ENCODE measurements at regions not wholly inside any gene's neighbourhood (a gene's known extent, or its start where the extent isn't known, plus 50 kb on each side); places are given as distances from the start of the nearest gene placed in this dataset.
"Not testable (repeated sequence)": the region's sequence is repeated elsewhere in the genome, so short reads cannot be mapped to it uniquely, and the experiment has no call there.

GRCh38 chr4:103324811-103325210 is 126.7 kb upstream of the CENPE start:
- no peak overlapping the region for H3K27ac ChIP-seq
- no peak for DNase-seq (ENCODE audit: low read depth, low spot score)

DNA sequence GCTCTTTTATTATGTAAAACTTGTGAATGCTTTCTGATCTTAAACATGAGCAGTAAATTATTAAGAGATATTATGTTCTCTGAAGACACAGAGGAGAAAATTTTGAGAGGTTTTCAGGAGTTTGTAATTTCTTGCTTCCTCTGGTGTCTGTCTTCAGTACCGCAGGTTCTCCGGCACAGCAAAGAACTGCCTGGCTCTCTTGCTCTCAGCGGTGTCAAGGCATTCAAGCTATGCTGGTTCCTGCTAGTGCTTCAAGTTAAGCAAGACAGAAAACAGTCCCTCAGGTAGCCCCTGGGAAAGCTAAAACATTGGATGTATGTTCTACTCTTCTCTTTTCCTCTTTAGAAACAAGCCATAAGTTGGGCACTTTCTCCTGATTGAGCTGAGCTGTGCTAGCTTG is 120.2 kb upstream of the CENPE start:
- H3K27ac ChIP-seq: no peak overlapping the region
- no peak for DNase-seq (ENCODE audit: low read depth, low spot score)

DNA sequence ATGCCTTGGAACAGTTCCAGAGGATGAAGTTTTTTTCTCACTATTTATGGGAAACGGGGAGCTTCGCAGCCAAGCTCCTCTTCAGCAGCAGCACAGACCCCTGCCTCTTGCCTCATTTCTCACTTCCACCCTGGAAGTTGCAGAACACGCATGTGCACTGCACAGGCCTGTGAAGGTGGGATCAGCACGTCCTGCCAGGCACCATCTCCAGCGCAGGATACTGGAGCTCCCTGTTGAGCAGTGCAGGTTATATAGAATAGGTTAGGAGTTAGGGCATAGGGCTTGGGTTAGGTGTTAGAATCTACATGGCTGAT is 110.1 kb upstream of the CENPE start:
- DNase-seq (ENCODE audit: low read depth, low spot score): no peak
- no peak overlapping the region for H3K27ac ChIP-seq

- DNase-seq (ENCODE audit: low read depth, low spot score): no peak
- no peak overlapping the region for H3K27ac ChIP-seq
Observed at GRCh38 chr4:103307453-103308247, 109.5 kb upstream of the CENPE start.

DNA sequence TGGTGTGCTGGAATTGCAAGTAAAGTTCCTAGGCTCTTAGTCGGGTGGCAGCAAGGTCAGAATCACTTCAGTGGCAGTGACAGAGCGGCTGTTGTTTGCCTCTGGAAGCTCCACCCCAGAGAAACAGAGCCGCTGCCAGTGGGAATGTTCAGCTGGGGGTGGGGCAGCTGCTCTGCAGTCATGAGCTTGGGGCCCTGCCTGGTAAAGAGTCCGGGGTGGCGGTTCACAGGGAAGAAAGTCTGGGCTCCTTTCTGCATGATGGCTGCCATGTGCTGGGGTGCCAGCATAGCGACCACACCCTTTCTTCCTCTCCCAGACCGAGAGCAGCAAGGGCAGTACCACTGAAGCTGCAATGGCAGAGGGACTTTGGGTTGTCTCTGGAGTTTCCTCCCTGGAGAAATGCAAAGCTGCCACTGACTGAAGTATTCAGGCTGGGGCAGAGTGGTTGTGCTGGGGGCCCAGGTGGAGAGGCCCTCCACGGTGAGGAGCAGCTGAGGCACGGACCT is 108.8 kb upstream of the CENPE start:
- DNase-seq (ENCODE audit: low read depth, low spot score): no peak
- H3K27ac ChIP-seq: no peak overlapping the region

DNA sequence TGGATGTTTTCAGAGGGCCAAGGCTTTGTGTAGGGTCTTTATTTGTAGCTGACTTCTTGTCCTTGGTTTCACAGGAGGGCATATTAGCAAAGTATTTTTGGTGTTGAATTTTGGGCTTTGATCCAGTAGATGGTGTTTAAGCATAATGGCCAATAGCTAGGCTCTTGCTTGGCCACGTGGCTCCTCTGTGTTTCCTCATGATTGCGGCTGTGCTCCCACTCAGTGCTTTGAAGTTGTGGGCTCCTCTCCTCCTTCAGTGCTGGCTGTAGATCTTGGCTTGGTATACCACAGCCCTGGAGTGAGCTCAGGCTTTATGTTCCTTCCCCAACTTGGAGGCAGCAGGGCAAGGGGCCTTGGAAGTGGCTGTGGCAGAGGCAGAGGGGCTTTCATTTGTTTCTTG is 107.2 kb upstream of the CENPE start:
- no peak for DNase-seq (ENCODE audit: low read depth, low spot score)
- H3K27ac ChIP-seq: no peak overlapping the region

DNA sequence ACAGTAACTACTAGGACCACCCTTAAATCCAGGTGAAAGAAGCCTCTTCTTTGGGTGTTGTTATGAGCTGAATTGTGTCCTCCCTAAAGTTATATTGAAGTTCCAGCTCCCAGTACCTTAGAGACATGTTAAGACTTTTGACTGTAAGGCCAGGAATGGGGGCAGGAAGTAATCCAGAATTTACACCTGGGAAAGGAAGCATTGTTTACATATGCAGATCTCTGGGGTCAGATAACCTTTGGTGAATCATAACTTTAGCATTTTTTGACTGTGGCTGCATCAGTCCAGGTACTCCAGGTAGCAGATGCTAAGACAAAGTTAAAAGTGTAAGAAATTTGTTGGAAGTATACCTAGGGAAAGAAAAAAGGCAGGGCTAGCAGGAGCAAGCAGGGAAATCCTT is 104.9 kb upstream of the CENPE start:
- no peak for DNase-seq (ENCODE audit: low read depth, low spot score)
- H3K27ac ChIP-seq: no peak overlapping the region

DNA sequence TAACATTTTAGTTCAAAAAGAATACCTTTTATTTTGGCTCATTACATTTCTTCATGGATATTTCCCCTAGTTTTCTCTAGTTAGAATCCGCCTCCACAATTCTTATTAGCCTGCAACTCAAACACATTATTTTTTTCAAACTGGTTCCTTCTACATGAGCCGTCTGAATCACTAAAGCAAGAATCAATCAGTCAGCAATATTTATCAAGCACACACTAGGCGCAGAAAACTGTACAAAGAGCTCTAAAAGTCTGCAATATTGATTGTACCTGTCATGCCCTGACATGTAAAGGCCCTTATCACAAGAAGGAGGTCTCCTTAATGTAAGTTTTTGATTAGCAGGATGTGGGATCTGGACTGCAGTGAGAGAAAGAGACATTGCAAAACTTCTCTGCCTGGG is 94.8 kb upstream of the CENPE start:
- no peak overlapping the region for H3K27ac ChIP-seq
- DNase-seq (ENCODE audit: low read depth, low spot score): no peak

DNA sequence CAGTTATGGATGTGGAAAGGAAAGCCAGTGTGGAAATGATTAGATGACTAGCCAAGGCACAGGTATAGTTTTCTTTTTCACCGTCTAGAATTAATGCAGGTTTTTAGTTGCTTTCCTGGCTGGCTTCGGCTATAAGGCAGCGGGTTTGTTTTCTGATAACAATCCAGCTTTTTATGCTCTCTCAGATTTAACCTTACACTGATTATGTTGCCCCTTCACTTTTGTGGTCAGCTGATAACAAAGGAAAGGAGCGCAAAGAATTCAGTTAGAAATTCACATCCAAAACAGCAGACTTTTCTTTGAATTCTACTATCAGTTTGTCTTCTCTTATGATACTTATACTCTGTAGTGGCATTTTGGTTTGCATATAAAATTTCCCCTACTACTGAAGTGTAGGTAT is 94.2 kb upstream of the CENPE start:
- DNase-seq (ENCODE audit: low read depth, low spot score): no peak
- no peak overlapping the region for H3K27ac ChIP-seq

- no peak for DNase-seq (ENCODE audit: low read depth, low spot score)
- H3K27ac ChIP-seq: no peak overlapping the region
Observed at GRCh38 chr4:103289186-103289585, 91.0 kb upstream of the CENPE start.

DNA sequence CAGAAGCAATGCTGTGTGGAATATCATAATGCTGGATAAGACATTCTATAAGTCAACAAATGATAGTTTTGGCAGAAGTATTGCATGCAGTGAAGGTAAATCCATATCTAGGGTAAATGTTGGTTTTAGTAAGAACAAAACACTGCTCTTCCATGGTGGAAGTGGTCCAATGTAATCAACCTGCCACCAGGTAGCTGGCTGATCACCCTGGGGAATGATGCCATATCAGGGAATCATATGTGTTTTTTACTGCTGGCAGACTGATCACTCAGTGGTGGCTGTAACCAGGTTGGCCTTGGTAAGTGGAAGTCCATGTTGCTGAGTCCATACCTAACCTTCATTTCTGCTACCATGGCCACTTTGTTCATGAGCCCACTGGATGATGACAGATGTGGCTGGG is 74.0 kb upstream of the CENPE start:
- no peak for DNase-seq (ENCODE audit: low read depth, low spot score)
- no peak overlapping the region for H3K27ac ChIP-seq

- no peak for DNase-seq (ENCODE audit: low read depth, low spot score)
- H3K27ac ChIP-seq: no peak overlapping the region
Observed at GRCh38 chr4:103268746-103269145, 70.6 kb upstream of the CENPE start.

DNA sequence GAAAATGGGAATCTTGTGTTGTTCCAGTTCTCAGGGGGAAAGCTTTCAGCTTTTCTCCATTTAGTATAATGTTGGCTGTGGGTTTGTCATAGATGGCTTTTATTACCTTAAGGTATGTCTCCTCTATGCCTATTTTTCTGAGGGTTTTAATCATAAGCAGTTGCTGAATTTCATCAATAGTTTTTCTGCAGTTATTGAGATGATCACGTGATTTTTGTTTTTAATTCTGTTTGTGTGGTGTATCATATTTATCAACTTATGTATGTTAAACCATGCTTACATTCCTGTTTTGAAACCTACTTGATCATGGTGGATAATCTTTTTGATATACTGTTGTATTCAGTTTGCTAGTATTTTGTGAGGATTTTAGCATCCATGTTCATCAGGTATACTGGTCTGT is 66.8 kb upstream of the CENPE start:
- no peak for DNase-seq (ENCODE audit: low read depth, low spot score)
- H3K27ac ChIP-seq: no peak overlapping the region

- DNase-seq (ENCODE audit: low read depth, low spot score); H3K27ac ChIP-seq: not testable (repeated sequence)
Observed at GRCh38 chr4:103256068-103256467, 57.9 kb upstream of the CENPE start.
